ENCODE measurements at regions not wholly inside any gene's neighbourhood (a gene's known extent, or its start where the extent isn't known, plus 50 kb on each side); places are given as distances from the start of the nearest gene placed in this dataset.

GRCh38 chr12:91841822-91842221 is 303.8 kb downstream of the BTG1 start:
- no peaks in the 10 kb centered on the region for H3K4me1 ChIP-seq (ENCODE audit: insufficient read depth, low read length, poor library complexity, severe bottlenecking)
- intact Hi-C loops (cut with micrococcal nuclease; ENCODE audit: unreplicated experiment) = no loop called here
- H3K9me3 ChIP-seq (ENCODE audit: low read depth, low read length, poor library complexity, severe bottlenecking) = no peaks in the 10 kb centered on the region
- H3K4me3 ChIP-seq (ENCODE audit: low read depth, low read length, poor library complexity, severe bottlenecking) = no peak overlapping the region
- no peaks in the 10 kb centered on the region for H3K27me3 ChIP-seq (replicated peaks; ENCODE audit: insufficient read depth, low read depth, low read length, poor library complexity)
- no peak for DNase-seq (ENCODE audit: low spot score)
- no peaks in the 10 kb centered on the region for H3K36me3 ChIP-seq (ENCODE audit: insufficient read depth, low read length, poor library complexity, severe bottlenecking)
- TF ChIP-seq CTCF (conservative IDR thresholded peaks at IDR 0.05; ENCODE audit: low read depth, low read length) = no peak
- TF ChIP-seq EZH2 (IDR thresholded peaks at IDR 0.05; ENCODE audit: borderline replicate concordance, low read depth, low read length, poor library complexity, severe bottlenecking) = no peak
- BruUV-seq (replicated peaks) = no TSS peak
- ChIA-PET POLR2A (ENCODE audit: low non-redundant PET) (no interaction called here), CTCF (interaction anchor here (0.6 kb wide), 1 partner anchor 158 kb away, joined by 3 read pairs; no protein-coding TSS in a partner anchor)
- no peak overlapping the region for H3K27ac ChIP-seq (ENCODE audit: low read depth, low read length, poor library complexity, severe bottlenecking)

GRCh38 chr12:91836696-91837095 is 308.9 kb downstream of the BTG1 start:
- no peak for TF ChIP-seq EZH2 (IDR thresholded peaks at IDR 0.05; ENCODE audit: borderline replicate concordance, low read depth, low read length, poor library complexity, severe bottlenecking)
- TF ChIP-seq CTCF (conservative IDR thresholded peaks at IDR 0.05; ENCODE audit: low read depth, low read length) = no peak
- Histone ChIP-seq H3K9me3 (ENCODE audit: low read depth, low read length, poor library complexity, severe bottlenecking) (no peaks in the 10 kb centered on the region), H3K27ac (ENCODE audit: low read depth, low read length, poor library complexity, severe bottlenecking) (no peak overlapping the region), H3K4me1 (ENCODE audit: insufficient read depth, low read length, poor library complexity, severe bottlenecking) (no peaks in the 10 kb centered on the region), H3K36me3 (ENCODE audit: insufficient read depth, low read length, poor library complexity, severe bottlenecking) (no peaks in the 10 kb centered on the region), H3K4me3 (ENCODE audit: low read depth, low read length, poor library complexity, severe bottlenecking) (no peak overlapping the region), H3K27me3 (replicated peaks; ENCODE audit: insufficient read depth, low read depth, low read length, poor library complexity) (no peaks in the 10 kb centered on the region)
- no peak for DNase-seq (ENCODE audit: low spot score)
- intact Hi-C loops (cut with micrococcal nuclease; ENCODE audit: unreplicated experiment) = no loop called here
- BruUV-seq (replicated peaks) = no TSS peak
- CTCF ChIA-PET = no interaction called here
- POLR2A ChIA-PET (ENCODE audit: low non-redundant PET) = no interaction called here

GRCh38 chr12:91836264-91836663 is 309.4 kb downstream of the BTG1 start:
- CTCF ChIA-PET = no interaction called here
- DNase-seq (ENCODE audit: low spot score) = no peak
- H3K4me1 ChIP-seq (ENCODE audit: insufficient read depth, low read length, poor library complexity, severe bottlenecking) = no peaks in the 10 kb centered on the region
- H3K9me3 ChIP-seq (ENCODE audit: low read depth, low read length, poor library complexity, severe bottlenecking) = no peaks in the 10 kb centered on the region
- no peak for TF ChIP-seq CTCF (conservative IDR thresholded peaks at IDR 0.05; ENCODE audit: low read depth, low read length)
- no peak overlapping the region for H3K4me3 ChIP-seq (ENCODE audit: low read depth, low read length, poor library complexity, severe bottlenecking)
- H3K27me3 ChIP-seq (replicated peaks; ENCODE audit: insufficient read depth, low read depth, low read length, poor library complexity) = no peaks in the 10 kb centered on the region
- POLR2A ChIA-PET (ENCODE audit: low non-redundant PET) = no interaction called here
- no TSS peak for BruUV-seq (replicated peaks)
- H3K36me3 ChIP-seq (ENCODE audit: insufficient read depth, low read length, poor library complexity, severe bottlenecking) = no peaks in the 10 kb centered on the region
- H3K27ac ChIP-seq (ENCODE audit: low read depth, low read length, poor library complexity, severe bottlenecking) = no peak overlapping the region
- intact Hi-C loops (cut with micrococcal nuclease; ENCODE audit: unreplicated experiment) = no loop called here

Measured in A673 (cell line).